LNCAP (cell line): ENCODE measurements at regions not wholly inside any gene's neighbourhood (a gene's known extent, or its start where the extent isn't known, plus 50 kb on each side); places are given as distances from the start of the nearest gene placed in this dataset.

Experiments used
- CTCF ChIP-seq: fragments of 450-650 bp; IDR thresholded peaks from 2 replicates; pipeline ENCODE4 v1.5.1; 2017; ENCODE audit warnings: mild to moderate bottlenecking

- TF ChIP-seq CTCF, result no peak
Measured at GRCh38 chr13:19059016-19059780, 122.4 kb downstream of the TUBA3C start.

- no peak for TF ChIP-seq CTCF
Measured at GRCh38 chr13:19058566-19058965, 123.1 kb downstream of the TUBA3C start.

GRCh38 chr13:19057588-19058340, 123.9 kb downstream of the TUBA3C start:
- TF ChIP-seq CTCF, result no peak

- no peak for TF ChIP-seq CTCF
Measured at GRCh38 chr13:19056984-19057490, 124.6 kb downstream of the TUBA3C start.

- no peak for TF ChIP-seq CTCF
Measured at GRCh38 chr13:19056355-19056880, 125.2 kb downstream of the TUBA3C start.

- no peak for TF ChIP-seq CTCF
Measured at GRCh38 chr13:19055611-19056010, 126.0 kb downstream of the TUBA3C start.

GRCh38 chr13:19053561-19053960, 128.1 kb downstream of the TUBA3C start:
- no peak for TF ChIP-seq CTCF
